ENCODE measurements at regions not wholly inside any gene's neighbourhood (a gene's known extent, or its start where the extent isn't known, plus 50 kb on each side); places are given as distances from the start of the nearest gene placed in this dataset.

GRCh38 chr2:75865702-75866101 is 155.0 kb upstream of the GCFC2 start:
- H3K4me3 ChIP-seq (ENCODE audit: low read depth, poor library complexity, severe bottlenecking) = no peak overlapping the region
- no peak for DNase-seq (ENCODE audit: low spot score in 2 of 2)
- intact Hi-C loops (cut with DNase I; ENCODE audit: low total_unique reads) = no loop called here
- WGBS, 2 donors = 66 to 79% methylated on average over 8 of the region's 8 CpGs
- TF ChIP-seq CTCF (IDR thresholded peaks at IDR 0.05) (no peak), POLR2A (IDR thresholded peaks at IDR 0.05) (no peak)

GRCh38 chr2:75865083-75865482 is 154.4 kb upstream of the GCFC2 start:
- TF ChIP-seq POLR2A (IDR thresholded peaks at IDR 0.05) = no peak
- no peak for TF ChIP-seq CTCF (IDR thresholded peaks at IDR 0.05)
- DNase-seq (ENCODE audit: low spot score in 2 of 2) = no peak
- H3K4me3 ChIP-seq (ENCODE audit: low read depth, poor library complexity, severe bottlenecking) = no peak overlapping the region
- WGBS, 2 donors = 52 to 53% methylated on average over 2 of the region's 2 CpGs
- intact Hi-C loops (cut with DNase I; ENCODE audit: low total_unique reads) = no loop called here

- intact Hi-C loops (cut with DNase I; ENCODE audit: low total_unique reads) = no loop called here
- DNase-seq (ENCODE audit: low spot score in 2 of 2) = no peak
- no peak for TF ChIP-seq CTCF (IDR thresholded peaks at IDR 0.05)
- TF ChIP-seq POLR2A (IDR thresholded peaks at IDR 0.05) = no peak
- 65 to 71% methylated on average over 3 of the region's 3 CpGs for WGBS, 2 donors
- H3K4me3 ChIP-seq (ENCODE audit: low read depth, poor library complexity, severe bottlenecking) = no peak overlapping the region
Observed at GRCh38 chr2:75862547-75862946, 151.8 kb upstream of the GCFC2 start.

- no peak for DNase-seq (ENCODE audit: low spot score in 2 of 2)
- H3K4me3 ChIP-seq (ENCODE audit: low read depth, poor library complexity, severe bottlenecking) = no peak overlapping the region
- intact Hi-C loops (cut with DNase I; ENCODE audit: low total_unique reads) = no loop called here
Observed at GRCh38 chr2:75853436-75853835, 142.7 kb upstream of the GCFC2 start.

GRCh38 chr2:75852639-75853038 is 141.9 kb upstream of the GCFC2 start:
- DNase-seq (ENCODE audit: low spot score in 2 of 2) = no peak
- TF ChIP-seq POLR2A (IDR thresholded peaks at IDR 0.05) (no peak), CTCF (IDR thresholded peaks at IDR 0.05) (no peak)
- H3K4me3 ChIP-seq (ENCODE audit: low read depth, poor library complexity, severe bottlenecking) = no peak overlapping the region
- WGBS, 2 donors = 77 to 88% methylated on average over 2 of the region's 2 CpGs
- intact Hi-C loops (cut with DNase I; ENCODE audit: low total_unique reads) = no loop called here

More at GRCh38 chr2:75853436-75853835, 142.7 kb upstream of the GCFC2 start:
- TF ChIP-seq POLR2A (IDR thresholded peaks at IDR 0.05) (no peak), CTCF (IDR thresholded peaks at IDR 0.05) (no peak)

GRCh38 chr2:75846683-75847190 is 136.0 kb upstream of the GCFC2 start:
- TF ChIP-seq POLR2A (IDR thresholded peaks at IDR 0.05) (no peak), CTCF (IDR thresholded peaks at IDR 0.05) (no peak)
- no peak overlapping the region for H3K4me3 ChIP-seq (ENCODE audit: low read depth, poor library complexity, severe bottlenecking)
- WGBS, 2 donors = 21 to 31% methylated on average over 1 of the region's 1 CpG
- intact Hi-C loops (cut with DNase I; ENCODE audit: low total_unique reads) = no loop called here
- no peak for DNase-seq (ENCODE audit: low spot score in 2 of 2)
